Lower leg skin (tissue), 4 donors: ENCODE measurements at regions not wholly inside any gene's neighbourhood (a gene's known extent, or its start where the extent isn't known, plus 50 kb on each side); places are given as distances from the start of the nearest gene placed in this dataset.

ENCODE experiments used
- DNase-seq, 2 donors: peaks; one replicate each; pipeline ENCODE4 v3.0.0-alpha.2; 2019; ENCODE audit warnings: low spot score in 2 of 2
- H3K4me3 ChIP-seq: fragments of 200-600 bp; sonication (generic); 2 replicates; pipeline ENCODE4 v1.5.1; 2017; ENCODE audit warnings: mild to moderate bottlenecking, low read depth; ENCODE audit not compliant: poor library complexity, severe bottlenecking
- CTCF ChIP-seq, 3 donors: fragments of 450-650 bp; IDR thresholded peaks; one replicate each; pipeline ENCODE4 v1.5.1; 2016; ENCODE audit warnings: antibody characterized with exemption in 3 of 3, mild to moderate bottlenecking in 3 of 3, moderate library complexity in 2 of 3
- POLR2A ChIP-seq, 2 donors: fragments of 450-650 bp; IDR thresholded peaks; one replicate each; pipeline ENCODE4 v1.6.1; 2016 to 2017; ENCODE audit warnings: antibody characterized with exemption in 2 of 2, mild to moderate bottlenecking in 1 of 2, moderate library complexity in 1 of 2
- WGBS, 2 donors: methylation state at CpG; one replicate each; pipeline ENCODE4 v1.1.5; 2018; 5-methylcytosine and 5-hydroxymethylcytosine counted together
- intact Hi-C: fragments of 100-400 bp; cut with DNase I; formaldehyde crosslinking; loops from one replicate; pipeline ENCODE4 v1.15.0; 2023; ENCODE audit warnings: low total_unique reads

GRCh38 chr3:40628984-40629383, 104.2 kb downstream of the ZNF621 start:
- DNase-seq = no peak
- TF ChIP-seq CTCF (IDR thresholded peaks at IDR 0.05) (no peak), POLR2A (IDR thresholded peaks at IDR 0.05) (no peak)
- intact Hi-C loops = no loop called here
- no peak overlapping the region for H3K4me3 ChIP-seq
- 85 to 89% methylated on average over 3 of the region's 3 CpGs for WGBS, 2 donors

- intact Hi-C loops = no loop called here
- TF ChIP-seq CTCF (IDR thresholded peaks at IDR 0.05) = no peak
- TF ChIP-seq POLR2A (IDR thresholded peaks at IDR 0.05) = no peak
- WGBS, 2 donors = 56 to 68% methylated on average over 5 of the region's 5 CpGs
- no peak overlapping the region for H3K4me3 ChIP-seq
- DNase-seq = peak; percentile 19 to 85
Observed at GRCh38 chr3:40631341-40631995, 106.7 kb downstream of the ZNF621 start.

GRCh38 chr3:40637906-40638305, 113.1 kb downstream of the ZNF621 start:
- TF ChIP-seq POLR2A (IDR thresholded peaks at IDR 0.05) (no peak), CTCF (IDR thresholded peaks at IDR 0.05) (no peak)
- intact Hi-C loops = no loop called here
- H3K4me3 ChIP-seq = no peak overlapping the region
- WGBS, 2 donors = 74 to 86% methylated on average over 2 of the region's 2 CpGs
- DNase-seq = peak in 1 of 2 donors; percentile 61

GRCh38 chr3:40639006-40639405, 114.2 kb downstream of the ZNF621 start:
- intact Hi-C loops = no loop called here
- TF ChIP-seq POLR2A (IDR thresholded peaks at IDR 0.05) = no peak
- TF ChIP-seq CTCF (IDR thresholded peaks at IDR 0.05) = no peak
- no peak overlapping the region for H3K4me3 ChIP-seq
- peak in 1 of 2 donors; percentile 10 for DNase-seq
- WGBS, 2 donors = 85 to 100% methylated on average over 1 of the region's 1 CpG

GRCh38 chr3:40642812-40643211, 118.1 kb downstream of the ZNF621 start:
- TF ChIP-seq CTCF (IDR thresholded peaks at IDR 0.05) = no peak
- no peak for TF ChIP-seq POLR2A (IDR thresholded peaks at IDR 0.05)
- H3K4me3 ChIP-seq = no peak overlapping the region
- intact Hi-C loops = no loop called here
- DNase-seq = peak in 1 of 2 donors; percentile 28
- WGBS, 2 donors = 86 to 89% methylated on average over 5 of the region's 5 CpGs

GRCh38 chr3:40645883-40646282, 121.1 kb downstream of the ZNF621 start:
- peak in 1 of 2 donors; percentile 57 for DNase-seq
- 58% methylated on average over 3 of the region's 3 CpGs for WGBS, 2 donors
- no peak overlapping the region for H3K4me3 ChIP-seq
- intact Hi-C loops = no loop called here
- no peak for TF ChIP-seq POLR2A (IDR thresholded peaks at IDR 0.05)
- no peak for TF ChIP-seq CTCF (IDR thresholded peaks at IDR 0.05)
